Caki2 (cell line): ENCODE measurements at regions not wholly inside any gene's neighbourhood (a gene's known extent, or its start where the extent isn't known, plus 50 kb on each side); places are given as distances from the start of the nearest gene placed in this dataset.

Source experiments
- DNase-seq: peaks from one replicate; pipeline ENCODE4 v3.0.0-alpha.2; 2015; ENCODE audit warnings: low read depth
- in situ Hi-C: cut with HindIII; loops from 2 replicates; pipeline ENCODE4 v1.10.0; 2016; ENCODE audit warnings: low sequenced_read_pairs, low pct_unique_long_range_greater_than_20kb, mixed read lengths

- no peak for DNase-seq
- in situ Hi-C loops, result no loop called here
Observed at GRCh38 chr20:51204051-51204715, 181.3 kb upstream of the KCNG1 start.

GRCh38 chr20:51202304-51202703 is 179.4 kb upstream of the KCNG1 start:
- in situ Hi-C loops, result no loop called here
- DNase-seq, result no peak

- in situ Hi-C loops, result no loop called here
- DNase-seq, result no peak
Observed at GRCh38 chr20:51199920-51200319, 177.0 kb upstream of the KCNG1 start.

GRCh38 chr20:51198876-51199523 is 176.1 kb upstream of the KCNG1 start:
- DNase-seq, result no peak
- in situ Hi-C loops, result no loop called here

GRCh38 chr20:51198238-51198637 is 175.3 kb upstream of the KCNG1 start:
- in situ Hi-C loops, result no loop called here

GRCh38 chr20:51196991-51197651 is 174.2 kb upstream of the KCNG1 start:
- in situ Hi-C loops, result no loop called here

More at GRCh38 chr20:51198238-51198637, 175.3 kb upstream of the KCNG1 start:
- DNase-seq, result no peak

GRCh38 chr20:51195990-51196389 is 173.1 kb upstream of the KCNG1 start:
- DNase-seq, result no peak
- in situ Hi-C loops, result no loop called here

More at GRCh38 chr20:51196991-51197651, 174.2 kb upstream of the KCNG1 start:
- DNase-seq, result no peak

GRCh38 chr20:51195419-51195901 is 172.6 kb upstream of the KCNG1 start:
- in situ Hi-C loops, result no loop called here
- DNase-seq, result peak; percentile 81

GRCh38 chr20:51193066-51193772 is 170.3 kb upstream of the KCNG1 start:
- in situ Hi-C loops, result no loop called here
- no peak for DNase-seq

GRCh38 chr20:51190783-51191180 is 167.9 kb upstream of the KCNG1 start:
- in situ Hi-C loops, result no loop called here
- no peak for DNase-seq

GRCh38 chr20:51189814-51190782 is 167.2 kb upstream of the KCNG1 start:
- in situ Hi-C loops, result no loop called here
- no peak for DNase-seq

- no peak for DNase-seq
- in situ Hi-C loops, result no loop called here
Observed at GRCh38 chr20:51188941-51189340, 166.0 kb upstream of the KCNG1 start.

GRCh38 chr20:51187261-51187660 is 164.4 kb upstream of the KCNG1 start:
- in situ Hi-C loops, result no loop called here
- no peak for DNase-seq

- no peak for DNase-seq
- in situ Hi-C loops, result no loop called here
Observed at GRCh38 chr20:51185861-51186260, 163.0 kb upstream of the KCNG1 start.

GRCh38 chr20:51185277-51185676 is 162.4 kb upstream of the KCNG1 start:
- DNase-seq, result no peak
- in situ Hi-C loops, result no loop called here

GRCh38 chr20:51184289-51184688 is 161.4 kb upstream of the KCNG1 start:
- DNase-seq, result no peak
- in situ Hi-C loops, result no loop called here

GRCh38 chr20:51183451-51183850 is 160.5 kb upstream of the KCNG1 start:
- DNase-seq, result no peak
- in situ Hi-C loops, result no loop called here

- DNase-seq, result no peak
Observed at GRCh38 chr20:51182571-51182970, 159.7 kb upstream of the KCNG1 start.

More at GRCh38 chr20:51182571-51182970, 159.7 kb upstream of the KCNG1 start:
- in situ Hi-C loops, result no loop called here
